Endodermal cell (in vitro differentiated cells): ENCODE measurements at regions not wholly inside any gene's neighbourhood (a gene's known extent, or its start where the extent isn't known, plus 50 kb on each side); places are given as distances from the start of the nearest gene placed in this dataset.

Source experiments
- DNase-seq: peaks from one replicate; pipeline ENCODE4 v3.0.0-alpha.2; 2017
- H3K27ac ChIP-seq: 2 replicates; pipeline ENCODE4 v1.5.1; 2013; ENCODE audit warnings: mild to moderate bottlenecking, low read depth, low read length, moderate library complexity
- H3K27me3 ChIP-seq: 2 replicates; pipeline ENCODE4 v1.6.1; 2013; ENCODE audit warnings: mild to moderate bottlenecking, low read length, moderate library complexity; ENCODE audit not compliant: insufficient read depth, control insufficient read depth, poor library complexity, severe bottlenecking
- H3K36me3 ChIP-seq: 2 replicates; pipeline ENCODE4 v1.7.0; 2013; ENCODE audit warnings: mild to moderate bottlenecking, low read length, moderate library complexity; ENCODE audit not compliant: control insufficient read depth, insufficient read depth
- H3K4me1 ChIP-seq: one replicate; pipeline ENCODE4 v1.7.0; 2013; ENCODE audit warnings: low read length; ENCODE audit not compliant: control insufficient read depth, insufficient read depth
- H3K4me3 ChIP-seq: 2 replicates; pipeline ENCODE4 v1.5.1; 2013; ENCODE audit warnings: mild to moderate bottlenecking, low read length, moderate library complexity
- H3K9ac ChIP-seq: 2 replicates; pipeline ENCODE4 v1.6.1; 2013; ENCODE audit warnings: mild to moderate bottlenecking, low read length, moderate library complexity; ENCODE audit not compliant: poor library complexity, severe bottlenecking; ENCODE audit errors: extremely low read depth
- H3K9me3 ChIP-seq: 2 replicates; pipeline ENCODE4 v1.6.1; 2013; ENCODE audit warnings: mild to moderate bottlenecking, low read length, moderate library complexity; ENCODE audit not compliant: control insufficient read depth
- H3K27ac Mint-ChIP-seq: 2 replicates; pipeline ENCODE4 v1.8.0; 2020; ENCODE audit warnings: mixed read lengths
- H3K27me3 Mint-ChIP-seq: 2 replicates; pipeline ENCODE4 v1.8.0; 2021; ENCODE audit warnings: mild to moderate bottlenecking, mixed read lengths; ENCODE audit not compliant: insufficient read depth
- H3K36me3 Mint-ChIP-seq: 2 replicates; pipeline ENCODE4 v1.8.0; 2020; ENCODE audit warnings: low read depth, mixed read lengths
- H3K4me1 Mint-ChIP-seq: 2 replicates; pipeline ENCODE4 v1.8.0; 2020; ENCODE audit warnings: mixed read lengths
- H3K4me3 Mint-ChIP-seq: 2 replicates; pipeline ENCODE4 v1.8.0; 2020; ENCODE audit warnings: mild to moderate bottlenecking, moderate library complexity, mixed read lengths
- H3K9me3 Mint-ChIP-seq: 2 replicates; pipeline ENCODE4 v1.8.0; 2020; ENCODE audit warnings: mild to moderate bottlenecking, mixed read lengths
- CTCF ChIP-seq: fragments of 200-600 bp; sonication (generic); conservative IDR thresholded peaks from 2 replicates; pipeline ENCODE4 v1.5.0; 2021; ENCODE audit warnings: antibody characterized with exemption, mild to moderate bottlenecking
- WGBS, 2 experiments: methylation state at CpG; one replicate each; pipeline versions ENCODE4 v1.1.5 to v1.1.7; 2013; ENCODE audit warnings: missing lambda C conversion rate in 2 of 2, mixed read lengths in 1 of 2; ENCODE audit not compliant: insufficient coverage in 1 of 2, insufficient read length in 1 of 2; 5-methylcytosine and 5-hydroxymethylcytosine counted together

- no peak for DNase-seq
- H3K27ac Mint-ChIP-seq: no peak overlapping the region
- peaks cover 13% of the 10 kb centered on the region for H3K9me3 Mint-ChIP-seq
- peaks cover 10% of the 10 kb centered on the region for H3K4me1 Mint-ChIP-seq
- Histone ChIP-seq H3K4me3 (no peak overlapping the region), H3K27ac (no peak overlapping the region), H3K27me3 (no peaks in the 10 kb centered on the region), H3K36me3 (no peaks in the 10 kb centered on the region), H3K9me3 (peaks cover 8% of the 10 kb centered on the region), H3K9ac (no peak overlapping the region), H3K4me1 (no peaks in the 10 kb centered on the region)
- no peak for TF ChIP-seq CTCF
- no peaks in the 10 kb centered on the region for H3K36me3 Mint-ChIP-seq
- 81% methylated on average over 1 of the region's 1 CpG; no CpG with 5 or more reads in 1 of the 2 experiments for WGBS, 2 experiments
- H3K4me3 Mint-ChIP-seq: no peak overlapping the region
- no peaks in the 10 kb centered on the region for H3K27me3 Mint-ChIP-seq
Measured at GRCh38 chr3:104461431-104461830, 905.3 kb upstream of the ALCAM start.

- Histone ChIP-seq H3K36me3 (no peaks in the 10 kb centered on the region), H3K9ac (no peak overlapping the region), H3K4me3 (no peak overlapping the region), H3K4me1 (no peaks in the 10 kb centered on the region), H3K9me3 (peaks cover 32% of the 10 kb centered on the region), H3K27me3 (no peaks in the 10 kb centered on the region), H3K27ac (no peak overlapping the region)
- Mint-ChIP-seq H3K4me1 (no peaks in the 10 kb centered on the region), H3K27me3 (no peaks in the 10 kb centered on the region), H3K36me3 (no peaks in the 10 kb centered on the region), H3K9me3 (peaks cover 33% of the 10 kb centered on the region), H3K27ac (no peak overlapping the region), H3K4me3 (no peak overlapping the region)
- 94 to 100% methylated on average over 1 to 3 of the region's 3 CpGs for WGBS, 2 experiments
- DNase-seq: no peak
- no peak for TF ChIP-seq CTCF
Measured at GRCh38 chr3:104472221-104472620, 894.5 kb upstream of the ALCAM start.

GRCh38 chr3:104474011-104474410 is 892.7 kb upstream of the ALCAM start:
- no peak for TF ChIP-seq CTCF
- no peak overlapping the region for H3K4me3 ChIP-seq
- H3K27ac ChIP-seq: no peak overlapping the region
- no peak overlapping the region for H3K4me3 Mint-ChIP-seq
- no peak overlapping the region for H3K27ac Mint-ChIP-seq
- H3K9ac ChIP-seq: no peak overlapping the region
- no peaks in the 10 kb centered on the region for H3K4me1 Mint-ChIP-seq
- DNase-seq: no peak
- H3K27me3 ChIP-seq: no peaks in the 10 kb centered on the region
- H3K36me3 ChIP-seq: no peaks in the 10 kb centered on the region
- no peaks in the 10 kb centered on the region for H3K4me1 ChIP-seq
- 93% methylated on average over 1 of the region's 1 CpG; no CpG with 5 or more reads in 1 of the 2 experiments for WGBS, 2 experiments
- H3K9me3 ChIP-seq: peaks cover 25% of the 10 kb centered on the region
- H3K36me3 Mint-ChIP-seq: no peaks in the 10 kb centered on the region
- H3K9me3 Mint-ChIP-seq: peaks cover 23% of the 10 kb centered on the region
- no peaks in the 10 kb centered on the region for H3K27me3 Mint-ChIP-seq
